ENCODE measurements at regions not wholly inside any gene's neighbourhood (a gene's known extent, or its start where the extent isn't known, plus 50 kb on each side); places are given as distances from the start of the nearest gene placed in this dataset.

DNA sequence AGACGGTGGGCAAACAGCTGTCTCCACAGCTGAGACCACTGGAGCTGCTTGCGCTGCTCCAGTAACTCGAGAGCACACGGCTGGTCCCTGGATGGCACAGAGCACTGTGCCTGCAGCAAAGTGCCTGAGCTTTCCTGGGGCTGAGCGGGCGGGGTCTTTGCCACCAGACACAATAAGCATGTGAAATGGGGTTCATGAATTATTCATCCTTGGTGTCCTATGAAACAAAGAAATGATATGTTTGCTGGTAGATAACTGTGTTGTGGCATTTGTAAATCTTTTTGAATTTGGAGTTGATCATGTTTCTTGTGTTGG, 151.7 kb upstream of the MPDZ start:
- no peaks in the 10 kb centered on the region for H4K20me1 ChIP-seq (replicated peaks; ENCODE audit: insufficient read depth)
- DNase-seq (ENCODE audit: low spot score), result peak; percentile 27

More for the DNA sequence above, 151.7 kb upstream of the MPDZ start:
- Mint-ChIP-seq H3K36me3 (ENCODE audit: low read depth) (no peaks in the 10 kb centered on the region), H3K27ac (peak overlapping the region; percentile 38; the same call in 1 of the 2 replicates), H3K4me1 (peaks cover 52% of the 10 kb centered on the region), H3K9me3 (no peaks in the 10 kb centered on the region), H3K4me3 (no peak overlapping the region), H3K27me3 (ENCODE audit: insufficient read depth, low read depth, poor library complexity) (peaks cover 2% of the 10 kb centered on the region)
- no peaks in the 10 kb centered on the region for H3K27me3 ChIP-seq (ENCODE audit: insufficient read depth)
- peaks cover 1% of the 10 kb centered on the region; the same call in 1 of the 2 replicates for H3K9me2 ChIP-seq (ENCODE audit: insufficient read depth)
- ATAC-seq, result peak; percentile 88
- H3K4me1 ChIP-seq (ENCODE audit: insufficient read depth), result peaks cover 48% of the 10 kb centered on the region
- no peak for TF ChIP-seq POLR2AphosphoS5 (IDR thresholded peaks at IDR 0.05; ENCODE audit: low read depth)
- TF ChIP-seq EZH2phosphoT487 (IDR thresholded peaks at IDR 0.05; ENCODE audit: unreplicated experiment), result no peak
- no peak for TF ChIP-seq JUNB (IDR thresholded peaks at IDR 0.05; ENCODE audit: unreplicated experiment)
- TF ChIP-seq, protein P1, sequence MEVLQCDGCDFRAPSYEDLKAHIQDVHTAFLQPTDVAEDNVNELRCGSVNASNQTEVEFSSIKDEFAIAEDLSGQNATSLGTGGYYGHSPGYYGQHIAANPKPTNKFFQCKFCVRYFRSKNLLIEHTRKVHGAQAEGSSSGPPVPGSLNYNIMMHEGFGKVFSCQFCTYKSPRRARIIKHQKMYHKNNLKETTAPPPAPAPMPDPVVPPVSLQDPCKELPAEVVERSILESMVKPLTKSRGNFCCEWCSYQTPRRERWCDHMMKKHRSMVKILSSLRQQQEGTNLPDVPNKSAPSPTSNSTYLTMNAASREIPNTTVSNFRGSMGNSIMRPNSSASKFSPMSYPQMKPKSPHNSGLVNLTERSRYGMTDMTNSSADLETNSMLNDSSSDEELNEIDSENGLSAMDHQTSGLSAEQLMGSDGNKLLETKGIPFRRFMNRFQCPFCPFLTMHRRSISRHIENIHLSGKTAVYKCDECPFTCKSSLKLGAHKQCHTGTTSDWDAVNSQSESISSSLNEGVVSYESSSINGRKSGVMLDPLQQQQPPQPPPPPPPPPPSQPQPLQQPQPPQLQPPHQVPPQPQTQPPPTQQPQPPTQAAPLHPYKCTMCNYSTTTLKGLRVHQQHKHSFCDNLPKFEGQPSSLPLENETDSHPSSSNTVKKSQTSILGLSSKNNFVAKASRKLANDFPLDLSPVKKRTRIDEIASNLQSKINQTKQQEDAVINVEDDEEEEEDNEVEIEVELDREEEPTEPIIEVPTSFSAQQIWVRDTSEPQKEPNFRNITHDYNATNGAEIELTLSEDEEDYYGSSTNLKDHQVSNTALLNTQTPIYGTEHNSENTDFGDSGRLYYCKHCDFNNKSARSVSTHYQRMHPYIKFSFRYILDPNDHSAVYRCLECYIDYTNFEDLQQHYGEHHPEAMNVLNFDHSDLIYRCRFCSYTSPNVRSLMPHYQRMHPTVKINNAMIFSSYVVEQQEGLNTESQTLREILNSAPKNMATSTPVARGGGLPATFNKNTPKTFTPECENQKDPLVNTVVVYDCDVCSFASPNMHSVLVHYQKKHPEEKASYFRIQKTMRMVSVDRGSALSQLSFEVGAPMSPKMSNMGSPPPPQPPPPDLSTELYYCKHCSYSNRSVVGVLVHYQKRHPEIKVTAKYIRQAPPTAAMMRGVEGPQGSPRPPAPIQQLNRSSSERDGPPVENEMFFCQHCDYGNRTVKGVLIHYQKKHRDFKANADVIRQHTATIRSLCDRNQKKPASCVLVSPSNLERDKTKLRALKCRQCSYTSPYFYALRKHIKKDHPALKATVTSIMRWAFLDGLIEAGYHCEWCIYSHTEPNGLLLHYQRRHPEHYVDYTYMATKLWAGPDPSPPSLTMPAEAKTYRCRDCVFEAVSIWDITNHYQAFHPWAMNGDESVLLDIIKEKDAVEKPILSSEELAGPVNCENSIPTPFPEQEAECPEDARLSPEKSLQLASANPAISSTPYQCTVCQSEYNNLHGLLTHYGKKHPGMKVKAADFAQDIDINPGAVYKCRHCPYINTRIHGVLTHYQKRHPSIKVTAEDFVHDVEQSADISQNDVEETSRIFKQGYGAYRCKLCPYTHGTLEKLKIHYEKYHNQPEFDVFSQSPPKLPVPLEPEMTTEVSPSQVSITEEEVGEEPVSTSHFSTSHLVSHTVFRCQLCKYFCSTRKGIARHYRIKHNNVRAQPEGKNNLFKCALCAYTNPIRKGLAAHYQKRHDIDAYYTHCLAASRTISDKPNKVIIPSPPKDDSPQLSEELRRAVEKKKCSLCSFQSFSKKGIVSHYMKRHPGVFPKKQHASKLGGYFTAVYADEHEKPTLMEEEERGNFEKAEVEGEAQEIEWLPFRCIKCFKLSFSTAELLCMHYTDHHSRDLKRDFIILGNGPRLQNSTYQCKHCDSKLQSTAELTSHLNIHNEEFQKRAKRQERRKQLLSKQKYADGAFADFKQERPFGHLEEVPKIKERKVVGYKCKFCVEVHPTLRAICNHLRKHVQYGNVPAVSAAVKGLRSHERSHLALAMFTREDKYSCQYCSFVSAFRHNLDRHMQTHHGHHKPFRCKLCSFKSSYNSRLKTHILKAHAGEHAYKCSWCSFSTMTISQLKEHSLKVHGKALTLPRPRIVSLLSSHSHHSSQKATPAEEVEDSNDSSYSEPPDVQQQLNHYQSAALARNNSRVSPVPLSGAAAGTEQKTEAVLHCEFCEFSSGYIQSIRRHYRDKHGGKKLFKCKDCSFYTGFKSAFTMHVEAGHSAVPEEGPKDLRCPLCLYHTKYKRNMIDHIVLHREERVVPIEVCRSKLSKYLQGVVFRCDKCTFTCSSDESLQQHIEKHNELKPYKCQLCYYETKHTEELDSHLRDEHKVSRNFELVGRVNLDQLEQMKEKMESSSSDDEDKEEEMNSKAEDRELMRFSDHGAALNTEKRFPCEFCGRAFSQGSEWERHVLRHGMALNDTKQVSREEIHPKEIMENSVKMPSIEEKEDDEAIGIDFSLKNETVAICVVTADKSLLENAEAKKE (CRISPR knock-in tag; IDR thresholded peaks at IDR 0.05), result no peak
- TF ChIP-seq CREB1 (CRISPR knock-in tag; IDR thresholded peaks at IDR 0.05; ENCODE audit: low read depth), result no peak
- TF ChIP-seq ZNF331 (CRISPR knock-in tag; IDR thresholded peaks at IDR 0.05; ENCODE audit: low read depth), result no peak
- no peaks in the 10 kb centered on the region for H3F3A ChIP-seq (replicated peaks; ENCODE audit: low read depth)
- H3K27ac ChIP-seq (ENCODE audit: low read depth), result 0 out of 2 replicates have a peak overlapping the region, but pooled peaks have one; percentile 20
- peak overlapping the region; percentile 21; the same call in 1 of the 2 replicates for H2AFZ ChIP-seq
- no peak overlapping the region for H3K4me3 ChIP-seq
- H3K4me2 ChIP-seq, result peak overlapping the region; percentile 29; the same call in 1 of the 2 replicates
- H3K36me3 ChIP-seq (ENCODE audit: insufficient read depth), result no peaks in the 10 kb centered on the region
- H3K79me2 ChIP-seq (replicated peaks; ENCODE audit: insufficient read depth), result no peaks in the 10 kb centered on the region

Measured in GM23338 (cell line).